ENCODE measurements at regions not wholly inside any gene's neighbourhood (a gene's known extent, or its start where the extent isn't known, plus 50 kb on each side); places are given as distances from the start of the nearest gene placed in this dataset.
A peak's percentile ranks its signal among the peaks of the same experiment; 100 is the strongest.
"Not testable (repeated sequence)": the region's sequence is repeated elsewhere in the genome, so short reads cannot be mapped to it uniquely, and the experiment has no call there.

- H3K36me3 ChIP-seq (replicated peaks): no peaks in the 10 kb centered on the region
- H3K4me3 ChIP-seq (ENCODE audit: low read depth, low read length): no peak overlapping the region
- H3K27ac ChIP-seq: no peak overlapping the region
- in situ Hi-C loops (cut with HindIII; ENCODE audit: low pct_ligation_motif_present, low sequenced_read_pairs): no loop called here
- peak; percentile 47 for TF ChIP-seq CTCF (IDR thresholded peaks at IDR 0.05; ENCODE audit: low read depth, low read length, missing control alignments)
- H3K27me3 ChIP-seq (replicated peaks): peaks cover 2% of the 10 kb centered on the region
- peak; percentile 4 for DNase-seq
Measured at GRCh38 chr2:16727256-16727655, 61.6 kb upstream of the CYRIA start.

DNA sequence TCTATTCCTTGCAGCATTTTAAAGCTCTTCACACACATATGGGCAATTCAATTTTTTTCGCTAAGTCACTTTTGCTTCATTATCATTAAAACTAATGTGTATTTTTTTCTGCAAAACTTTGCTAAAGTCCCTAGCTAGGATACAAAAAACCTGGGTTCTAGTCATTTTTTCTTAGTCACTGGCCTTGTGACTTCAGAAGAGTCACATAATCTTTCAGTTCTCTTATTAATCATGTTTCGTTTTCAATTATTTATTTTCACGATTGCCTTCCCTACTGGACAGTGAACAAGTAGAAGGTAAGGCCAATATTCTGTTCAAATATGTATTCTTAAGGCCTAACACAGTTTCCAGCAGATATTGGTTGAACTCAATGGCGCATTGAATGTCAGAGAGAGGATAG, 60.9 kb upstream of the CYRIA start:
- Histone ChIP-seq H3K4me3 (ENCODE audit: low read depth, low read length) (no peak overlapping the region), H3K27me3 (replicated peaks) (peaks cover 2% of the 10 kb centered on the region), H3K36me3 (replicated peaks) (no peaks in the 10 kb centered on the region), H3K27ac (no peak overlapping the region)
- no peak for TF ChIP-seq CTCF (IDR thresholded peaks at IDR 0.05; ENCODE audit: low read depth, low read length, missing control alignments)
- no peak for DNase-seq
- in situ Hi-C loops (cut with HindIII; ENCODE audit: low pct_ligation_motif_present, low sequenced_read_pairs): no loop called here

DNA sequence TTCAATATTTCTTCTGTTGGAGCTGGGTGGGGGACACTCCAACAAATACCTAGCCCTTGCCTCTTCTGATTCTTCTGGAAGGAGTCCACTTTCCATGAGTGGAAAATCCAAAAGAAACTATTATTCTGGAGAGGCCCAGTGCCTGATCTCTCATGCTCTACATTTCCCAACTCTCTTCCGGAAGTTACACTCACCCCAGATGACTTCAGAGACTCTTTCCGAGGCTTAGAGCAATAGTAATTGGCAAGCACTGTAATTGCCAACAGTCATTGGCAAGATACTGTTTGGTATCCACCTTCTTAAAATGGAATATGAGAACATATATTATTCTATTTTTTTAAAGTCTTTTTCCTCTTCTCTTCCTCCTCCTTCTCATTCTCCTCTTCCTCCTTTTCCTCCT, 60.5 kb upstream of the CYRIA start:
- DNase-seq: no peak
- peaks cover 2% of the 10 kb centered on the region for H3K27me3 ChIP-seq (replicated peaks)
- H3K36me3 ChIP-seq (replicated peaks): no peaks in the 10 kb centered on the region
- no peak overlapping the region for H3K4me3 ChIP-seq (ENCODE audit: low read depth, low read length)
- no peak overlapping the region for H3K27ac ChIP-seq
- no peak for TF ChIP-seq CTCF (IDR thresholded peaks at IDR 0.05; ENCODE audit: low read depth, low read length, missing control alignments)
- in situ Hi-C loops (cut with HindIII; ENCODE audit: low pct_ligation_motif_present, low sequenced_read_pairs): no loop called here

DNA sequence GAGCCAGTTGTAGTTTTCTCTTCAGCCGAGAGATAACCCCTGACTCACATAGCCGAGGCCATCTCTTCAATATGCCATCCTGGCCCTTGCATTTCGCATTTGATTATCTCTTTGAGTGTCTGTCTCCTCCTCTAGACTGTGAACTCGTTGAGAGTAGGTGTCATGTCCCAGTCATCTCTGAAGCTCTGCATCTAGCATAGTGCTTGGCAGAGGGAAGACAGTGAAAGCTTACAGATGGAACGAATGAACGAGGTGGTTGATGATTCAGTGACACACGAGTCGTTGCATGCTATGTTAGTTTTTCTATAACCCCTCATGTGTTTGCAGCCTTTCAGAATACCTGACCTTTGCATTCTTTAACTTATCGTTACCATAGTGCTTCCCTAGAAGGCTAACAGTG, 59.9 kb upstream of the CYRIA start:
- Histone ChIP-seq H3K36me3 (replicated peaks) (no peaks in the 10 kb centered on the region), H3K4me3 (ENCODE audit: low read depth, low read length) (no peak overlapping the region), H3K27ac (no peak overlapping the region), H3K27me3 (replicated peaks) (peaks cover 2% of the 10 kb centered on the region)
- in situ Hi-C loops (cut with HindIII; ENCODE audit: low pct_ligation_motif_present, low sequenced_read_pairs): no loop called here
- DNase-seq: no peak
- TF ChIP-seq CTCF (IDR thresholded peaks at IDR 0.05; ENCODE audit: low read depth, low read length, missing control alignments): no peak

GRCh38 chr2:16722677-16723076, 57.0 kb upstream of the CYRIA start:
- no peaks in the 10 kb centered on the region for H3K36me3 ChIP-seq (replicated peaks)
- in situ Hi-C loops (cut with HindIII; ENCODE audit: low pct_ligation_motif_present, low sequenced_read_pairs): no loop called here
- TF ChIP-seq CTCF (IDR thresholded peaks at IDR 0.05; ENCODE audit: low read depth, low read length, missing control alignments): no peak
- no peak overlapping the region for H3K4me3 ChIP-seq (ENCODE audit: low read depth, low read length)
- peaks cover 2% of the 10 kb centered on the region for H3K27me3 ChIP-seq (replicated peaks)
- no peak overlapping the region for H3K27ac ChIP-seq
- DNase-seq: no peak

- H3K4me3 ChIP-seq (ENCODE audit: low read depth, low read length): no peak overlapping the region
- H3K36me3 ChIP-seq (replicated peaks): no peaks in the 10 kb centered on the region
- TF ChIP-seq CTCF (IDR thresholded peaks at IDR 0.05; ENCODE audit: low read depth, low read length, missing control alignments): no peak
- peaks cover 2% of the 10 kb centered on the region for H3K27me3 ChIP-seq (replicated peaks)
- DNase-seq: no peak
- in situ Hi-C loops (cut with HindIII; ENCODE audit: low pct_ligation_motif_present, low sequenced_read_pairs): no loop called here
- H3K27ac ChIP-seq: no peak overlapping the region
Measured at GRCh38 chr2:16722126-16722525, 56.5 kb upstream of the CYRIA start.

- H3K36me3 ChIP-seq (replicated peaks); H3K27me3 ChIP-seq (replicated peaks); H3K27ac ChIP-seq; DNase-seq; in situ Hi-C loops (cut with HindIII; ENCODE audit: low pct_ligation_motif_present, low sequenced_read_pairs); H3K4me3 ChIP-seq (ENCODE audit: low read depth, low read length): not testable (repeated sequence)
Measured at GRCh38 chr2:16721529-16721928, 55.9 kb upstream of the CYRIA start.

- DNase-seq; H3K27ac ChIP-seq; H3K4me3 ChIP-seq (ENCODE audit: low read depth, low read length); in situ Hi-C loops (cut with HindIII; ENCODE audit: low pct_ligation_motif_present, low sequenced_read_pairs); H3K27me3 ChIP-seq (replicated peaks); H3K36me3 ChIP-seq (replicated peaks): not testable (repeated sequence)
Measured at GRCh38 chr2:16720737-16721136, 55.1 kb upstream of the CYRIA start.

All from brain microvascular endothelial cell (primary cell).